ENCODE measurements at regions not wholly inside any gene's neighbourhood (a gene's known extent, or its start where the extent isn't known, plus 50 kb on each side); places are given as distances from the start of the nearest gene placed in this dataset.

- no peak overlapping the region for H3K4me3 ChIP-seq
- TF ChIP-seq, protein P1, sequence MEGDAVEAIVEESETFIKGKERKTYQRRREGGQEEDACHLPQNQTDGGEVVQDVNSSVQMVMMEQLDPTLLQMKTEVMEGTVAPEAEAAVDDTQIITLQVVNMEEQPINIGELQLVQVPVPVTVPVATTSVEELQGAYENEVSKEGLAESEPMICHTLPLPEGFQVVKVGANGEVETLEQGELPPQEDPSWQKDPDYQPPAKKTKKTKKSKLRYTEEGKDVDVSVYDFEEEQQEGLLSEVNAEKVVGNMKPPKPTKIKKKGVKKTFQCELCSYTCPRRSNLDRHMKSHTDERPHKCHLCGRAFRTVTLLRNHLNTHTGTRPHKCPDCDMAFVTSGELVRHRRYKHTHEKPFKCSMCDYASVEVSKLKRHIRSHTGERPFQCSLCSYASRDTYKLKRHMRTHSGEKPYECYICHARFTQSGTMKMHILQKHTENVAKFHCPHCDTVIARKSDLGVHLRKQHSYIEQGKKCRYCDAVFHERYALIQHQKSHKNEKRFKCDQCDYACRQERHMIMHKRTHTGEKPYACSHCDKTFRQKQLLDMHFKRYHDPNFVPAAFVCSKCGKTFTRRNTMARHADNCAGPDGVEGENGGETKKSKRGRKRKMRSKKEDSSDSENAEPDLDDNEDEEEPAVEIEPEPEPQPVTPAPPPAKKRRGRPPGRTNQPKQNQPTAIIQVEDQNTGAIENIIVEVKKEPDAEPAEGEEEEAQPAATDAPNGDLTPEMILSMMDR (IDR thresholded peaks at IDR 0.05), result no peak
- no peaks in the 10 kb centered on the region for H3K9me3 ChIP-seq
- H3K4me1 ChIP-seq, result no peaks in the 10 kb centered on the region
- no peak for DNase-seq (ENCODE audit: low spot score in 2 of 2)
- no peaks in the 10 kb centered on the region for H3K27me3 ChIP-seq
- intact Hi-C loops (cut with DNase I), result no loop called here
- H3K27ac ChIP-seq, result no peak overlapping the region
- H3K36me3 ChIP-seq, result no peaks in the 10 kb centered on the region
Measured at GRCh38 chrX:43505769-43506168, 150.3 kb upstream of the MAOA start.

- TF ChIP-seq, protein P1 (IDR thresholded peaks at IDR 0.05), result no peak
- no peak overlapping the region for H3K4me3 ChIP-seq
- no peaks in the 10 kb centered on the region for H3K27me3 ChIP-seq
- H3K4me1 ChIP-seq, result no peaks in the 10 kb centered on the region
- no peak overlapping the region for H3K27ac ChIP-seq
- DNase-seq (ENCODE audit: low spot score in 2 of 2), result no peak
- intact Hi-C loops (cut with DNase I), result no loop called here
- H3K36me3 ChIP-seq, result no peaks in the 10 kb centered on the region
- H3K9me3 ChIP-seq, result no peaks in the 10 kb centered on the region
Measured at GRCh38 chrX:43508694-43509093, 147.4 kb upstream of the MAOA start.

DNA sequence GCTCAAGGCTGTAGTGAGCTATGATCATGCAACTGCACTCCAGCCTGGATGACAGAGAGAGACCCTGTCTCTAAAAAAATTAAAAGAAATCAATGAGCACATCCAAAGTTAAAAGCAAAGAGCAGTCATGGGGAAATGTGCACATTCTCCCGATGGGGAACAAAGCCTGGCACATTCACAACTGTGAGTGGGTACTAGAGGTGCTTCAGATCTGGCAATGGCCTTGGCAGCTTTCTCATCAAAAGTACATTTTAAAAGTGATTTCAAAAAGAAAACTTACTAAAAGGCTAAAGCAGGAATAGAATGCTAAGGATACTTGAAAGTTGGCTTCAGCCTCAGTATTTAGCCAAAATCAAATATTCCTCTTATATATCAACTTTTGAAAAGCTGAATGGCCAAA is 145.9 kb upstream of the MAOA start:
- no peak for DNase-seq (ENCODE audit: low spot score in 2 of 2)
- H3K27me3 ChIP-seq, result no peaks in the 10 kb centered on the region
- no peaks in the 10 kb centered on the region for H3K36me3 ChIP-seq
- intact Hi-C loops (cut with DNase I), result no loop called here
- H3K4me3 ChIP-seq, result no peak overlapping the region
- no peaks in the 10 kb centered on the region for H3K9me3 ChIP-seq
- H3K27ac ChIP-seq, result no peak overlapping the region
- TF ChIP-seq, protein P1 (IDR thresholded peaks at IDR 0.05), result no peak
- H3K4me1 ChIP-seq, result no peaks in the 10 kb centered on the region

- H3K4me3 ChIP-seq, result no peak overlapping the region
- no peaks in the 10 kb centered on the region for H3K9me3 ChIP-seq
- H3K27me3 ChIP-seq, result no peaks in the 10 kb centered on the region
- no peak for DNase-seq (ENCODE audit: low spot score in 2 of 2)
- no peaks in the 10 kb centered on the region for H3K36me3 ChIP-seq
- intact Hi-C loops (cut with DNase I), result no loop called here
- TF ChIP-seq, protein P1 (IDR thresholded peaks at IDR 0.05), result no peak
- H3K27ac ChIP-seq, result no peak overlapping the region
- H3K4me1 ChIP-seq, result no peaks in the 10 kb centered on the region
Measured at GRCh38 chrX:43513085-43513484, 143.0 kb upstream of the MAOA start.

GRCh38 chrX:43514820-43515219 is 141.3 kb upstream of the MAOA start:
- intact Hi-C loops (cut with DNase I), result no loop called here
- Histone ChIP-seq H3K27ac (no peak overlapping the region), H3K27me3 (no peaks in the 10 kb centered on the region), H3K9me3 (no peaks in the 10 kb centered on the region), H3K4me3 (no peak overlapping the region), H3K36me3 (no peaks in the 10 kb centered on the region), H3K4me1 (no peaks in the 10 kb centered on the region)
- DNase-seq (ENCODE audit: low spot score in 2 of 2), result no peak
- TF ChIP-seq, protein P1 (IDR thresholded peaks at IDR 0.05), result no peak

- H3K36me3 ChIP-seq, result no peaks in the 10 kb centered on the region
- TF ChIP-seq, protein P1 (IDR thresholded peaks at IDR 0.05), result no peak
- intact Hi-C loops (cut with DNase I), result no loop called here
Measured at GRCh38 chrX:43522582-43522981, 133.5 kb upstream of the MAOA start.

More at GRCh38 chrX:43522582-43522981, 133.5 kb upstream of the MAOA start:
- DNase-seq (ENCODE audit: low spot score in 2 of 2), result no peak
- no peaks in the 10 kb centered on the region for H3K9me3 ChIP-seq
- H3K27me3 ChIP-seq, result no peaks in the 10 kb centered on the region
- H3K27ac ChIP-seq, result no peak overlapping the region
- no peaks in the 10 kb centered on the region for H3K4me1 ChIP-seq
- H3K4me3 ChIP-seq, result no peak overlapping the region

All from ascending aorta (tissue), 2 donors.